Stimulated activated CD4-positive, alpha-beta T cell treated with anti-CD3 and anti-CD28 coated beads, Interleukin-1b, Interleukin-23, amount 100 ng/mL, for 4 hours (primary cell): ENCODE measurements at regions not wholly inside any gene's neighbourhood (a gene's known extent, or its start where the extent isn't known, plus 50 kb on each side); places are given as distances from the start of the nearest gene placed in this dataset.
"Not testable (repeated sequence)": the region's sequence is repeated elsewhere in the genome, so short reads cannot be mapped to it uniquely, and the experiment has no call there.

ENCODE experiments used
- DNase-seq, 2 donors: peaks; one replicate each; pipeline ENCODE4 v3.0.0-alpha.2; 2020; ENCODE audit warnings: low read depth in 2 of 2

DNA sequence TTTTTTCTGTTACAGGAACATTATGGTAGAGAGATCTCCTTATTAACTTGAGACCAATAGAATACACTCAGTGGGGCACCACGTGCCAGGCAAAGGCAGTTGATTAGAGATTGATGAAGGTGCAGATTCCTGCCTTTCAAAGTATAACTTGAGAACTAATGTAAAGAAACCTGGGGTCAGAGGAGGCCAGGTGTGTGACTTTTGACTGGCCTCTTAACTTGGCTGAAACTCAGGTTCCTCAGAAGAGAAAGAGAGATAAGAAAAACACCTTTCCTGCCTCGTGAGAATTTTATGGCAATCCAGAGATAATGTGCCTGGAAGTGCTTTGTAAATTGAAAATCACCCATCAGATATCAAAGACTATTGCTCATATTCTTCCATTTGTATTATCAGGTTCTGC is 110.7 kb upstream of the GZMB start:
- no peak for DNase-seq

DNA sequence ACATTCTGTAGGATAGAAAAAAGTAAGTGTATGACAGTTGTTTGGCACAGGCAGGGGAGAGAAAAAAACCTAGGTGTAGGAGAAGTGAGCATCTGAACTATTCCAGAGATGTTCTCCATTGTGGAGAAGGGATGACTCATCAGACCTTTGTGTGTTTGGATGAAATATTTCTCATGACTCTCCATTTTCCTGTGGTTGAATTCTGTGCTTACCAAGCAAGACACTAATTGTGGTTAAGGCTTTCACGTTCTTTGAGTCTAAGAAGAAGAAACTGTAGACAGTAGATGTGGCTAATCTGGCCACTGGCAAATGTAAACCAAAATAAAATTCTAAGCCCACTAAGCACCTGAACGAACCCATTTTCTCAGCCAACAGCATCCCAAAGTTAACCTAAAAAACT is 107.9 kb upstream of the GZMB start:
- no peak for DNase-seq

DNA sequence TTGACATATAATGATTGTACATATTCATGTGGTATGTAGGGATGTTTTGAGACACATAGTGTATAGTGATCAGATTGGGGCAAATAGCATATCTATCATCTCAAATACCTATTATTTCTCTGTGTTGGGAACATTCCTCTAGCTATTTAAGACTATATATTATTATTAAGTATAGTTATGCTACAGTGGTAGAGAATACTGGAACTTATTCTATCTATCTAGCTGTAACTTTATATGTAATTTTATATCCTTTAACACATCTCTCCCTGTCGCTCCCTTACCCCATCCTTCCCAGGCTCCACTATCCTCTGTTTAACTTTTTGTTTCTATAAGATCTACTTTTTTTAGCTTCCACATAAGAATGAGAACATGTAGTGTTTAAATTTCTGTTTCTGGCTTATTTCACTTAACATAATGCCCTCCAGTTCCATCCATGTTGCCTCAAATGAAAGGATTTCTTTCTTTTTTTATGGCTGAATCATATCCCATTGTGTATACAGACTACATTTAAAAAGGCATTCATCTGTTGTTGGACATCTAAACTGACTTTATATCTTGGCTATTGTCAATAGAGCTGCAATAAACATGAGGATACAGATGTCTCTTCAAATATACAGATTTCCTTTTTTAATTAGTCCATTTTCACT is 102.1 kb upstream of the GZMB start:
- no peak for DNase-seq

DNA sequence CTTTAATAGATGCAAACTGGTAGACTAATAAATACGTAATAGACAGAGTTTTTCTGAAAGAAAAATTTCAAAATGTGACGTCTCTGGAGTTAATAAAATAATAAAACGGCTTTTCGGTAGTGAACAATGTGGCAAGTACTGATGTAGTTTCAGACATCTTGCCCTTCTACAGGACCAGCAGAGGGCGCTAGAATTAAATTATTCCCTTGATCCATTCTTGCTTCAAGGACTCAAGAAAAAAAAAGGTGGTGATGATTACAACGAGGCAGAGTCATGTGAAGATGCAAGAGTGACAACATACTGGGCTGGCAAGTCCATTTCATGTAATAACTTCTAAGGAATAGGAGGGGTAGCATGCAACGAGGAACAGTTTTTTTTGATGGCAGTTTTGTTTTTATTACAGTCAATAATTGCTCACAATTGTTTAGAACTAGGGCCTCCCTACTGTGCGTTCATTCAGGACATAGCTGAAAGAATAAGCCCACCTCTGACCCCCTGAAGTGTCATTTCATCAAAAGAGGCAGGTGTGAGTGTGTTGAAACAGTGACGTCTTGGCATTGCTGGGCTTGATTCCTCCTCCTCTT is 101.0 kb upstream of the GZMB start:
- DNase-seq = peak in 1 of 2 donors; percentile 1

DNA sequence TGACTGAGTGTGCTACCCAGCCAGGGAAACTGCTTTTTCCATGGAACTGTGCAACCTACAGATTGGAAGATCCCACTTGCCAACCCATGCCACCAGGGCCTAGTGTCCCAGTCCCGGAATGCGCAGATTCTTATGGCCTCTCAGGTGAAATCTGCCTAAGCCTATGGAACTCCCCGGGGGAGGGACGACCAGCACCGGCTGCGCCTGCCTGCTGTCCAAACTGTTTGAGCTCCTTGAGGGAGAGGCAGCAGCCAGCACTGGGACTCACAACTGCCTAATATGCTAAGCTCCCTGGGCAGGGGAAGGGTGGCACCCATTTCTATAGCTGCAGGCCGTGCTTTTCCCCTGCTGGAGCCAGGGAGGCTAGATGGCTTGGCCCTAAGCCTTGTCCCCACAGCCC is 92.5 kb upstream of the GZMB start:
- no peak for DNase-seq

DNA sequence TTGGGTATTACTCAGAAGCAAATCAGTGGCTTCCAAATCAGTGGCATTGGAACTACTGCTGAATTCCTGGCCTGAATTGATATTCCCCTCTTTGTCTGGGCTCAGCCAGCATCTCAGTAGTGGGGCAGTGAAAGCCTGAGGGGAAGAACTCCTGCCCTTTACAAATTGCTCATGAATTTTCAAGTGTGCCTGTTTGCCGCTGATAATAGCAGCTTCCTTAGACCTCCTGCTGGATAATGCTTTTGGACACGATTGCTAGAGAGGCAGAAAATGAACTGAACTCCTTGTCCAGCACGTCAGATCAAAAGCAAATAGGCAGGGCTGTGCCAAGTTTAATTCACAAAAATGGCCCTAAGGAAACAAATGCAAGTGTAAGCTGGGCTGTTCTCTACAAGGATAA is 91.3 kb upstream of the GZMB start:
- no peak for DNase-seq

DNA sequence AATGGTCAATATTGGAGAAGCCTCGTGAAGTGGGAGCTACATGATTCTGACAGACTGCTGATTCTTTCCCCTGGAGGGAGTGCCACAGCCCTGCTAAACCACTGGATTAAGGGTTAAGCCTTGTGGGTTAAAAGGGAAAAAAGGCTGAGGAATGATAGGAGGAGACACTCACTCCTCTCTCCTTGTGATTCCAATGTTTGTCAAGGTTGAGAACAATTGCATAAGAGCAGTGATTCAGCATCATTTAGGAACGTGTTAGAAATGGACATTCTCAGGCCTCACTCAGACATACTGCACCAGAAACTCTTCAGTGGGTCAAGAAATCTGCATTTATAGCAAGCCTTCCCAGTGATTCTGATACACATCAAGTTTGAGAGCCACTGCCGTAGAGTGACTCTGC is 87.8 kb upstream of the GZMB start:
- DNase-seq = no peak

DNA sequence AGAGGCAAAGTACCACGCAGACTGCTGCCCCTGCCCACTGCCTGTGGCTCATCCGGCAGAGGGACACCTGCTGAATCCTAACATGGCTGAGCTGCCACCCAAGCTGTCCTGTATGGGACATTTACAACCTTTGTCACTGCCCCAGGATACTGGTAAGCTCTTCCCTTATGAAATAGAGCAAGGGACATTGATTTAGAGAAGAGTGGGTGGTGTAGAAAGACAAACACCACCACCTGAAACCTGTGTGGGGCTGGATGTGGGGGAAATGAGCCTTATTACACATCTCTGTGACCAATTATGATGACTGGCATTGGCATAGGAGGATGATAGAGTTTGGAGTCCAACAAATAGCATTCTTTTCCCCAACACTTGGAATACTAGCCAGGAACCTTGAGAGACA is 81.2 kb upstream of the GZMB start:
- no peak for DNase-seq

DNA sequence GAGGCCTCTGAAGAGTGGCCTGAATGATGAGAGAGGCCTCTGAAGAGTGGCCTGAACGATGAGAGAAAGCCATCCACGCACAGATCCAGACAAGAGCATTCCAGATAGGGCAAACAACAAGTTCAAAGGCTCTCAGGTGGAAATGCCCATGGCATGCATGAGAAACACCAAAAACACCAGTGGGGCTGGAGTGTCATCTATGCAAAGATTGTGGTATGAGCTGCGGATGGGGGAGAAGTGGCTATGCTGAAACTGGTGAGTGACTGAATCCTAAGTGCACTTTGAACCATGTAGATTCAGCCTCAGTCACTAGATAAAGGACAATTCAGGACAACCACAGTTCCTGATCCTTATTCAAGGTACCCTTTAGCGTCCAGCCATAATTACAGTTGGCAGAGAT is 79.4 kb upstream of the GZMB start:
- DNase-seq = no peak

DNA sequence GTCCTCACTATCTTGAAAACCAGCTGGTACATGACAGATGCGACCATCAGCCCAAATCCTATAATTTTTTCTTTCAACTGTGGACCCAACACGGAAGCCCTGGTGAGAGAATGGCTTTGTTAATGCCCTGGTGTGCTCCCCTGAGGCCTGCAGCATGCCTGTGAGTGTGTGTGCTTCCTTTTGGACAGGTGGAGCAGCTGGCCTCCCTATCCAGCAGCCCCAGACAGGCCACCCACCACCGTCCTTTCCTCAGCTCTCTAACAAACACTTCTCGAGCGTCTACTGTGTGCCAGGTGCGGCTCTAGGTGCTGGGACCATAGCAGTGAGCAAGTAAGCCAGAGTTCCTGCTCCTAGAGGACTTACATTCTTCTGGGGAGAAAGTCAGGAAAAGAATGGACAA is 78.9 kb upstream of the GZMB start:
- no peak for DNase-seq

DNA sequence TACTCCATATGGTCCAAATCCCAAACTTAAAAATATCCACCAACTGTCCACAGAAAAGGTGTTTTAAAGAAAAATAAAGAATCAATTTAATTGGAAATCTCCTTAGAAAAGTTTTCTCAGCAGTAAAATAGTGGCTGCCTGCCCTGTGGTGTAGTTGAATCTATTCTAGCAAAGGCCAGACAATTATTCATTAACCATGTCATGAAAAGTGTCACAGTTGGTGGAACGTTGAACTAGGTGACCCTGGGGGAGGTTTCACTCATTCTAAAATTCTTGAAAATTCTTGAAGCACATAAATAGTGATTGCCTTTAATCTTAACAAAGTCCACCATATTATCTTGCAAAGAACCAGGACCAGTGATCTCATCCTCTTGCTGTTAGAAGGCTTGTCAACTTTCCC is 78.4 kb upstream of the GZMB start:
- DNase-seq = no peak

DNA sequence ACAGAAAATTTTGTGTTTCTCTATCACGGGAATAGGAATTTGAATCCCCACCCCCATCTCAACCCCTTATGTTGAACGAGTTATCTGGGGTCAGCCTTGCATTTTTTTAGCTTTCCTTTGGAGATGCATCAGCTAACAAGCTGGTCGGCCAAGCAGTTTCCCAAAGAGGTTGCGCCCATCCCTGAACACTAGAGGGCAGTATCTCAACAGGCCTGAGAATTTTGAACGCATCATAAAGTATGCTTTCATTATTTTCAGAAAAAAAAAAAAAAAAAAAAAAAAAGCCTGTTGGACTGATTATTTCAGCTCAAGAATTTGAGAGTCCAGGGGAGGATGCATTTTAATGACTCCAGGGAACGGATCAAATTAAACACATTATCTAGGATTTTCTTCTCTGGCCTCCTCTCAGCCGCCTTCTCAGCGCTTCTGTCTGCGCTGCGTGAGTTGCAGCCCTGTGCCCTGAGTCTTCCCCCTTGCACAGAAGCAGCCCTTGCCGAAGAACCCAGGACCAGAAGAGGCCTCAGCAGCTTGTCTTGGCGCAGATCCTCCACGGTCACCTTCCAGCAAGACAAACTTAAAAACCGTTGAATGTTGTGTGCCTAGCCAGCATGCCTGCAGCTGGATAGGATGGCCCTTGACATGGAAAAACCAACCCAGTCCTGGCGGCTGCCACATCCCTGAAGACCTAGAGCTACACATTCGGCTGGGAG is 76.6 kb upstream of the GZMB start:
- peak; percentile 25 to 34 for DNase-seq

DNA sequence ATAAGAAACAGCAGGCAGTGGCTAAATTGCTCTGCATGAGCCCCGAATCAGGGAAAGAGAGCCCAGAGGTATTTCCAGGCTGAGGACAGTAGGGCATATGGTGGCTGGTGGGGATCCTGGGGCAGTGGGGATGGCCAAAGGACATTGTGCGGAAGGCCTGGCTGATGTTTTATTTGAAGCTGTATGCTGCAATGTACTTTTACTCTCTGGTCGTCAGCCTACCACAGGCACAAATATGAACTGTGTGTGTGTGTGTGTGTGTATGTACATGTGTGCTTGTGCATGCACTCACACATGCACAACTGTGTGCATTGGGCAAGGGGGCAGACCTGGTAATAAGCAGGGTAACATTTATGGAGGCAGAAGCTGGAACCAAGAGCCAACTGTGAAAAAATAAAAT is 74.7 kb upstream of the GZMB start:
- DNase-seq = no peak

DNA sequence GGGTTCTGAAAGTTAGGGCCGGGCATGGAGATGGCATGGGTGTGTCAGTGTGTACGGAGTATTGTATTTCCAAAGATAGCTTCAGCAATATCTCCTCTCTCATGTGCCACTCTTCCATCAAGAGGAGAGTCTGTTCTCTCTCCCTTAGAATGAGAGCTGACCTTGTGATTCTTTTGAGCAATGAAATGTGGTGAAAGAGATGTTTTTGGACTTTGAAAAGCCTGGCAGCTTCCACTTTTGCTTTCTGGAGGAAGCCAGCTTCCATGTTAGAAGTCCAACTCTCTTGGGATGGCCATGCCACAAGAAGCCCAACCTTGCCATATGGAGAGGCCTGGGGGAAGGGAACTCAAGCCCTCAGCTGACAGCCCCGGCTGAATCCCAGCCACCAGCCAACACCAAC is 72.4 kb upstream of the GZMB start:
- DNase-seq = no peak

DNA sequence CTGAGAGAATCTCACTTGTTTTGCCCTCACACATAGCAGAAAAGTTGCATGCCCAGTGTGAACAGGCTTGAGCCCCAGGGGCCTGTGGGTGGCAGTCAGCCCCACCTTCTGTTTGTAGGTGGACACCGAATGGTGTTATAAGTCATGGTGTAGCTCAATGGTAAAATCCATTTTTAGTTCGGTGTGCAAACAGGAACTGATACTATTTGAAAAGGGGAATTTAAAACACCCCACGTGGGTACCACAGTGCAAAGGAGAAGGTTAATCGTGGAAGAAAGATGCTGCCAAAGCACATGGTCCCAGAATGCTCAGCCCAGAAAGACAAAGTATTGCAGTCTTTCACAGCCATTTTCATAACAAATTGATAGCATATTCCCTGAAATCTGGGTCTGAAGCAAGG is 71.8 kb upstream of the GZMB start:
- DNase-seq = no peak

DNA sequence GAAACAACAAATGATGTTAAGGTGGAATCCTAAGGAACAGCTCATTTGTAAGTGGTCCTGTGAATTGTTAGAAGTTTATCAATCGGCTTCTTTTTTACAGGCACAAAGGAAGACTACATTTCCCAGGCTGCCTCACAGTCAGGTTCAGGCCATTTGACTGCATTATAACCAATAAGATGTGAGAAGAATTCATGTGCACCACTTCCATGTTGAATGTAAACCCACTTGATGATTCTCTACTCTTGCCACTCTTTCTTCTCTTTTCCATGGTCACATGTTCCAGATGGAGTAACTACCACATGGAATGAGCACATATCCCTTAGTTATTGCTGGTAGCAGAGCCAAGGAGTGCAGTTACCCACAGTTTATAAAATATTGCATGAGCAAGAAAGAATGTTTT is 67.1 kb upstream of the GZMB start:
- no peak for DNase-seq

DNA sequence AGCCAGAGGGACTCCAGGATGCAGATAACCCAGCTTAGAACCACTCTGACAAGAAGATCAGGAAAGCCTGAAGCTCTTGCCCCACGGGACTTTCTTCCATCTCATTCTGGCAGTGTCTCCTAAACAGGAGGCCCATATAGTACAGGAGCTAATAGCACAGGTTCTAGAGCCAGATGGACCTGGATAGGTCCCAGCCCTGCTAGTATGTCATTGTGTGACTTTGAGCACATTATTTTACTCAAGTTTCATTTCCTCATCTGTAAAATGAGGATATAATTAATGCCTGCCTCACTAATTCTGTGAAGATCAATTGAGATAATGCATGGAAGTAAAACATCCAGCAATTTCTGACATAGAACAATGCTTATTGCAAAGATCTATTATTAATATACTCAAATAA is 66.5 kb upstream of the GZMB start:
- no peak for DNase-seq

DNA sequence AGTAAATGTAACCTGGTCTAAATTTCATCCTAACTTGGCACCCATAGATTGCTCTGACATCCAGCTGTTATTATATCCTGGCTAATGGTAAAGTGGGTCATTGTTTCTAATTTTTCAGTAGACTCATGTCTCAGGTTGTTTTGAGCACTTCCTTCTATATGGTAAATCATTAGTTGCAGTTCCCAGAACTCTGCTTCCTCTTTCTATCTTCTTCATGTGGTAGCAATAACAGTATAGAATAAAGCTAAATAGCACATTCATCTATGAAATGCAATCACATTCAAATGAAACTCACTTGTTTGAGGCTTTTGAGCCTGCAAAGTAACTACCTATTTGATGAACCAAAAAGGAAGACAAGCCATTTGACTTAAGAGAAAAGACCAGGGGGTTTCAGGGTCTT is 65.1 kb upstream of the GZMB start:
- no peak for DNase-seq

DNA sequence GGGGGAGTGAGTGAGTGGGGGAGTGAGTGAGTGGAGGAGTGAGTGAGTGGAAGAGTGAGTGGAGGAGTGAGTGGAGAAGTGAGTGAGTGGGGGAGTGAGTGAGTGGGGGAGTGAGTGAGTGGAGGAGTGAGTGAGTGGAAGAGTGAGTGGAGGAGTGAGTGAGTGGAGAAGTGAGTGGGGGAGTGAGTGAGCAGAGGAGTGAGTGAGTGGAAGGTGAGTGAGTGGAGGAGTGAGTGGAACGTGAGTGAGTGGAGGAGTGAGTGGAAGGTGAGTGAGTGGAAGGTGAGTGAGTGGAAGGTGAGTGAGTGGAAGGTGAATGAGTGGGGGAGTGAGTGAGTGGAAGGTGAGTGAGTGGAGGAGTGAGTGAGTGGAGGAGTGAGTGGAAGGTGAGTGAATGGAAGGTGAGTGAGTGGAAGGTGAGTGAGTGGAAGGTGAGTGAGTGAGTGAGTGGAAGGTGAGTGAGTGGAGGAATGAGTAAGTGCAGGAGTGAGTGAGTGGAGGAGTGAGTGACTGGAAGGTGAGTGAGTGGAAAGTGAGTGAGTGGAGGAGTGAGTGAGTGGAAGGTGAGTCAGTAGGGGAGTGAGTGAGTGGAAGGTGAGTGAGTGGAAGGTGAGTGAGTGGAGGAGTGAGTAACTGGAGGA is 62.4 kb upstream of the GZMB start:
- DNase-seq = not testable (repeated sequence)

DNA sequence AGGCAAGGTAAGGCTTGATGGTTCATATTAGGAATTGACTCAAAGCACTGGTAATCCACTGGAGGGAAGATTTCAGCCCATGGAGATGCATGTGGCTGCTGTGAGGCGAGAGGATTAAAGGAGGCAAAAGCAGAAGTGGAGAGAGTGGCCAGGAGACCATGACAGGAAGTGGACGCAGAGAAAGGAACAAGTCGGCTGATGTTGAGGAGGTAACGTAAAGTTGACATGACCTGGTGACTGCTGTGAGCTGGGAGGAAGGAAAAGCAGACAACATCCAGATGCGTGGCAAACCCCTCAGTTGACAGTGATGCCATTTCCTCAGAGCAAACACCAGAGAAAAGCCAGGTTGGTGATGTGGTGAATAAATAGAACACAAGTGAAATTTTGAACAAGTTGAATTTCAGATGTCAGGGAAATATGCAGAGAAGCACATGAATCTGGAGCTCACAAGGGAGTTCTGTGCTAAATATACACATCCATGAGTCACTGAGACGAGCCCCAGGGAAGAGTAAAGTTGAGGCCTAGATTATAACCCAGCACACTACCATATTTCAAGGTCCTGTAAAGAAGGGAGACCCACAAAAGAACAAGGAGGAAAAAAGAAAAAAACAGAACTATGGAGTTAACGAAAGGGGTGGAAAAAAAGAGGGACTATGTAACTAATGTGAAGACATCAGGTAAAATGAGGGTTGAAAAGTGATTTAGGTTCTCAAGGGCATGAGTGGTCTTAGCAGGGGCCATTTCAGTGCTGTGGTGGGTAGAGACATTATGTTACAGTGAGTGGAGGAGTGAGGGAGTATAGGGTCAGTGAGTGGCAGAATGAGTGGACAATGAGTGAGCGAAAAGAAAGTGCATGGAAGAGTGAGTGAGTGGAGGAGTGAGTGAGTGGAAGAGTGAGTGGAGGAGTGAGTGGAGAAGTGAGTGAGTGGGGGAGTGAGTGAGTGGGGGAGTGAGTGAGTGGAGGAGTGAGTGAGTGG is 61.6 kb upstream of the GZMB start:
- no peak for DNase-seq

DNA sequence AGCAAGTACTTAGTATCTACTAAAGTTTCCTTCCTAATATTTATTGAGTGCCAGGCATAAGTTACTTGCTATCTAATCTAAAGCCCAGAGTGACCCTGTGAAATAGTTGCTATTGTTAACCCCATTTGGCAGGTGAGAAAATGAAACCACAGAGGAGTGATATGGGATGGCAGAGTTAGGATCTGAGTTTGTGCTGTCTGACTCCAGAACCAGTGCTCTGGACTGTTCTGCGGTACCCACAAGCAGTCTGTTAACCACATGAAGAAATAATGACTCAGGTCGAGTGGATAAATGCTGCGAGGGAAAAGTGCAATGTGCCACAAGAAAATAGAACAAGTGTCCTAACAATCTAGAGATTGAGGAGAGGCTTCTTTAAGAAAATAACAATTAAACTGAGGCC is 60.7 kb upstream of the GZMB start:
- no peak for DNase-seq

DNA sequence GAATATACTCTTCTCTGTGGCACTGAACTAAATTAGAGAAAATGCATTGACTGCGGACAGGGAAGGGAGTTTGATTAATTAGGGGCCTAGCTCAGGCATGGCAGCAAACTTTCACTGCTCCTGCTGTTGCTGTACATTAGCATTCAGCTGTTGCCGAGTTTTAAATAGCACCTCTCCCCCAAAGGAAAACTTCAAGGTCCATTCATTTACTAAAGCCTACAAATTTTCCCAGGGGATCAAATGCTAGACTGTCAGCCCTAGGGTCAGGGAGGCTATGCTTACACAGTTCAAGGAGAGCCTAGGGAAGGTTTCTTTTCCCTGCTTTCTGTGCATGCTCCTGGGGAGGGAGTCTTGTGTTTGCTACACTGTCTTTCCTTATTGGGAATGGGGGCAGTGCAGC is 60.0 kb upstream of the GZMB start:
- no peak for DNase-seq
